HG03064 (cell line): ENCODE measurements at regions not wholly inside any gene's neighbourhood (a gene's known extent, or its start where the extent isn't known, plus 50 kb on each side); places are given as distances from the start of the nearest gene placed in this dataset.

Experiments
- ATAC-seq: cut with Tn5 transposase; IDR thresholded peaks from one replicate; pipeline ENCODE4 v1.9.1; 2021; ENCODE audit warnings: low read depth; ENCODE audit not compliant: unreplicated experiment

DNA sequence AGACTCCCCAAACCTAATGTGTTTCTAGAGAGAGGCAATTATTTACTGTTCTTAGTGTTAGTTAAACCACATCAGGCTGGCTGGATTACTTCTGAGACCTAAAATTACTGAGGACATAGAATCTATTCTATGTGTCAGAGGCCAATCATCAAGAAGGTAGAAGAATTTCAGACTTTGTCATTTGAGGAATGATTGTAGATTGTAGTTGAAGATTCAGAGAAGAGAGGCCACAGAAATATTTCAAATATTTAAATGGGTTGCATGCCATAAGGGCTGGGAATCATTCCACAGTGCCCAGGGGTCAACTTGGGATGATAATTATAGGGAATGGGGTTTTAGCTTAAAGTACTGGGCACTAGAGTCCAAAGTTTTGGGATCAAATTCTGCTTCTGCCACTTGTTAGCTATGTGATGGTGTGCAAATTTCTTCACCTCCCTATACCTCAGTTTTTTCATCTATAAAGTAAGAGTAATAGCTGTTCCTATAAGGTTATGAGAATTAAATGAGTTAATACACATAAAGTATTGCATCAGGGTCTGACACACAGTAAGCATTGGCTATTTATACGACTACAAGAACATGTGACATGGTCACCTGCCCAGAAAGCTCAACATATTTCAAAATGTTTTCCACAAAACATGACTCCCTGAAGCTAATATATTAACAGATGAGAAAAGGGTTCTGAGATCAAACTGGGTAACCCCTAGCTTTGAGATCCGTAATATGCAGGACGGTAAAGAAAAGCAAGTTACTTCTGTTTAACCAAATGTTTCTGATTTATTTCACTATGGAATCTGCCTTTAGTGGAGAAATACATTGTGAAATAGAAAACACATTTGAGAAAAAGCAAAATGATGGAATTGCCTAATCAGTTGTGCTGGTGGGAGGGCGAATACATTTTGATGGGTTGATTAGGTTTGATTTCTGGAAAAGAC lies 69.7 kb upstream of the SPAG17 start:
- ATAC-seq: no peak

DNA sequence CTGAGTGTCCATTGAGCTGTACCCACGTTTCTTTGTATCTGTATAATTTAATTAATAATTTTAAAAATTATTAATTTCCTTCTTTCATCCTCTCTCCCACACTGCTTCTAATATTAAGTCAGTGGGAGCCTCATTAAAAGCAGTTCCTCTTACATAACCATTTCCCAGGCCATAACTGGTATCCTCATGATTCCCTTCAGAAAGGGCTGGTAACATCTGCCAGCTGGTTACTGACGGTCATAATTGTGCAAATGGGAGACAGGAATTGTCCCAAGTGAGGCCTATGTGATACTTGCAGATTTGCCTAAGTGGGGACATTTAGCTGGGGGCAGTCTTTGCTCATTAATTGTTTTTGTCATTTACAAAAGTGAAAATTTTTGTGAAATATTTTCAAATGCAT lies 69.0 kb upstream of the SPAG17 start:
- no peak for ATAC-seq

DNA sequence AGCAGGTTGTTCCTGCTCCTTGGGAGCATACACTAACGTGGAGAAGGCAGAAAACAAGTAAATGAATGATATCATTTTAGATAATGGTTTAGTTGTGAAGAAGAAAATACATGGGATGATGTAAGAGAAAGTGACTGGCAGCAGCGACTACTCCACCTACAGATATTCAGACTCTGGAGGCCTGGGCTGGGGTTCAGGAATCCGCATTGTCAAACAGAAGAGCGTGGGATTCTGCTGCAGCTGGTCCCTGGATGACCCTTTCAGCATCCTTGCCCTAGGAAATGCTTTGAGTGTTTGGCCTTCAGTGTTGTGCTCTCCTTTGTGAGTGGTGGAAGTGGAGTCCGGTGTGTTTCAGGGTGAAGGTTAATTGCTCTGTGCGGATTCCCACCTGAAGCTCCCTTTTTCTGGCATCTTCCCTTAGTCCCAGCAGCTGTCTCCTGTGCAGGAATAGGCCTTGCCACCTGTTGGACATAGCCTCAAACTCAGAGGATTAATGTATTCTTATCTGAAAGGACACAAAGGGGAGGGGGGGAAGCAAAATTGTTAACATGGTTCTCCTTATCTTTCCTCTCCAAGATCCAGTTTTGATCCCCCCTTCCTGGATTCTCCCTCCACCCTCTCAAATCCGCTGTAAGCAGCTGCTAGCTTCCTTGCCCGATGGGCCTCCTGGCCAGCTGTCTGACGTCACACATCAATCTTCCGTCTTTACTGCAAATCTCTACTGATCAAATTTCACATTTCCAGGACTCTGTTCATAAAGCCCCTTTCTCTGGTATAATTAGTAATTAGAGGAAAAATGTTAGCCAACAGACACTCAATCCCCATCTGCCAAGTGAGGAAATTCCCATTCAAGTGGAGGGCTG lies 68.3 kb upstream of the SPAG17 start:
- ATAC-seq: no peak

- ATAC-seq: no peak
These were observed 67.6 kb upstream of the SPAG17 start for GRCh38 chr1:118252624-118253023.

GRCh38 chr1:118250232-118250631 lies 65.2 kb upstream of the SPAG17 start:
- ATAC-seq: no peak

DNA sequence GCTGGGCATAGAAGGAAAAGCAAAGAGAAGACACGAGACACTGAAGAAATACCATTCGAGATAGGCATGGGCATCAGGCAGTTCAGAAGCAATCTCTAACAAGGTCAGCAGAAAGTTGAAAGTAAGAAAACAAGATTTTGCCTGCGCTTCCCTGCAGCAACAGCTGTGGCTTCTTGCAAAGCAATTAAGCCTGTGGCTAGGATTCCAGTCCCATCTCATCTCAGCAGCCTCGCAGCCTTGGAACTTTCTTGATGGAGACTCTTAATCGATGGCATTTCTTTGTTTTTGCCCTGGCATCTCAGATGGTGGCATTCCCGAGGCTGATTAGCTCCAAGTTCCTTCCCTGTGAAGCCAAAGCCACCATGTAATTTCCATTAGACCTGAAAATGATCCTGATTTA lies 64.6 kb upstream of the SPAG17 start:
- no peak for ATAC-seq

DNA sequence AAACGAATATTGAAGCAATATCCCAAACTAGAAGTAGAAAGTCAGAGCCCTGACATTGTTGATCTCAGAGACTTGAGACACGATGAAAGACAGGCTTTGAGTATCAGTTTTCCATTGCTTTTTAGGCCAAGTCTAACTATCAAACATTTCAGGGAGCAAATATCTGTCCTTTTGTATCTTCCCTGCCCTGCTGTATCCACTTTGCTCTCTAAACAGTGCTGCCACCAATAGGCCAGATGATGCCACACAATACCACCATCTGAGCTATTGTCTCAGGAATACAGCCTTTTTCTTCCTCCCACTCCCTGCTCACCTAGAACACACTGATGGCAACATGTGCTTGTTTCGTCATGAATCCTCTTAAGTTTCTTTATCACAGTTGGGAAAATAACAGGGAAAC lies 62.6 kb upstream of the SPAG17 start:
- ATAC-seq: no peak

DNA sequence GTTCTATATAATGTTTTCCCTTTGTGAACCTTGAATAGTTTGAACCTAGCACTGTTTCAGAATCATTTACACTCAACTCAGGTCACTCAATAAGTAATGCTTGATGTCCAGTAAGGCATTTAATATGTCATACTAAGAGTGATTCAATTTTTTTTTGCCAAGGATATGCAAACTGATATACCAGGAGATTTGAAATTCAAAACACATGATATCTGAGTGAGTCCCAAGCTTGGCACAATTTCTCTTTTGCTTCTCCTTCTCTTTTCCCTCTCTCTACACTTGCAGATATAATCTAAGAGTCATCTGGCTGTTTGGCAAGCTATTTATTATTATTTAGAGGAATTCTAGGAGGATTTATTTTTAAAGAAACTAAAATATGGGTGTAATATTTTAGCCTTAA lies 61.6 kb upstream of the SPAG17 start:
- no peak for ATAC-seq

GRCh38 chr1:118244194-118244593 lies 59.2 kb upstream of the SPAG17 start:
- no peak for ATAC-seq

DNA sequence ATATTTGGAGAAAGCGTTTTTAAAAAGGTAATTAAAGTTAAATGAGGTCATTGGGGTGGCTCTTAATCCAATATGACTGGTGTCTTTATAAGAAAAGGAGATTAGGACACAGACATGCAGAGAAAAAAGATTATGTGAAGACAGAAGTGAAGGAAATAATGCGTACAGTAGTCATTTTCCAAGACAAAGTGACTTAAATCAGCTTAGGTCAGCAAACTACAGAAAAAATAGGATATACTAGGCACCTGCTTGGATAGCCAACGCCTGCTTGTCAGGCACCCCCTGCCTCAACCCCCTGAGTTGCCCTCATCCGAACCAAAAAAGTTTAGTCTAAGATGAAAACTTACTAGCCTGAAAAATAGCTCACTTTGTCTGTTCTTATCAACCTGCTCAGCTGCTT lies 58.2 kb upstream of the SPAG17 start:
- no peak for ATAC-seq
